RCC 7860 (cell line): ENCODE measurements at regions not wholly inside any gene's neighbourhood (a gene's known extent, or its start where the extent isn't known, plus 50 kb on each side); places are given as distances from the start of the nearest gene placed in this dataset.
A peak's percentile ranks its signal among the peaks of the same experiment; 100 is the strongest.

ENCODE experiments used
- DNase-seq: peaks from one replicate; pipeline ENCODE4 v3.0.0-alpha.2; 2015; ENCODE audit warnings: low spot score
- FAIRE-seq: peaks from 2 replicates; lab custom pipeline; 2012; peaks lifted over from hg19 to GRCh38; lab: Jason Lieb, UNC

- DNase-seq (no peak), FAIRE-seq (no peak)
Measured at GRCh38 chr11:25859776-25860175, 472.2 kb upstream of the ANO3 start.

GRCh38 chr11:25860677-25861450 lies 471.1 kb upstream of the ANO3 start:
- DNase-seq (no peak), FAIRE-seq (no peak)

GRCh38 chr11:25862159-25862558 lies 469.8 kb upstream of the ANO3 start:
- FAIRE-seq = no peak
- no peak for DNase-seq

- no peak for FAIRE-seq
- DNase-seq = no peak
Measured at GRCh38 chr11:25863986-25864385, 467.9 kb upstream of the ANO3 start.

DNA sequence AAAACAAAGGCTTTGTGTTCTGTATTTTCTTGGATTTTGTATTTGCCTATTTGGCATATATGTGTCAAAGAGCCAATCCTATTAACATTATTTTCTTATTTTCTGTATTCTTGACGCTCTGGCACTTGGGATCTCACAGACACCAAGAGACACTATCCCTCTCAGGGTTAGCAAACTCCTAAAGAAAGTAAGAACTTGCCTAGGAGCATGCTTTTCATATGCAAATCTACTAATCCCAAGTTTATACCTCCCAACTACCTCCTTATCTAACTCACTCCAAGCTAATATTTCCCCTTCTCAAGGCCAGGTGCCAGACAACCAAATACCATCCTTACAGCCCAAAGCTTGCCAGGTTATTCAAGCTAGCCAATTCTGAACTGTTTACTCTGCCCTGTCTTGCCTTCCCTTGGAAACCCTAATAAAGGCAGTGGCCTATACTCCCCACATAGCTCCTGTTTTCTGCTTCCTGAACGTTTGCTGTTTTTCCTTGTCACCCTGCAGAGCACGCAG lies 455.4 kb upstream of the ANO3 start:
- no peak for FAIRE-seq
- DNase-seq = no peak

DNA sequence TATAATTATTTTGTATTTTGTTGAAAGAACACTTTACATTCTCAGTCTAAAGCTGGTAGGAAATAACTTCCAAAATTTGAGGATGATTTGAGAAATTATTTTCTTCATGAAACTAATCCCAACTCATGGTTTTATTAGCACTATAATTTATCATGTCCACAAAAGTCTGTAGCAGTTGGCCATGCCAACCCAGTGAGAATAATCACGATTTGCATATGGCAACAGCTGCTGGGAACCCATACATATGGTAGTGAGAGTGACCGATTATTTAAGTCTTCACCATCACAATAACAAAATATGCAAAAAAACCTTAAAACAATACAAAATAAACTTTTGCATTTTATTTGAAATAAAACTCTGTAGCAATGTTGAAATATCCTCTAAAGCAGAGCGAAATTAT lies 445.9 kb upstream of the ANO3 start:
- FAIRE-seq (no peak), DNase-seq (no peak)

DNA sequence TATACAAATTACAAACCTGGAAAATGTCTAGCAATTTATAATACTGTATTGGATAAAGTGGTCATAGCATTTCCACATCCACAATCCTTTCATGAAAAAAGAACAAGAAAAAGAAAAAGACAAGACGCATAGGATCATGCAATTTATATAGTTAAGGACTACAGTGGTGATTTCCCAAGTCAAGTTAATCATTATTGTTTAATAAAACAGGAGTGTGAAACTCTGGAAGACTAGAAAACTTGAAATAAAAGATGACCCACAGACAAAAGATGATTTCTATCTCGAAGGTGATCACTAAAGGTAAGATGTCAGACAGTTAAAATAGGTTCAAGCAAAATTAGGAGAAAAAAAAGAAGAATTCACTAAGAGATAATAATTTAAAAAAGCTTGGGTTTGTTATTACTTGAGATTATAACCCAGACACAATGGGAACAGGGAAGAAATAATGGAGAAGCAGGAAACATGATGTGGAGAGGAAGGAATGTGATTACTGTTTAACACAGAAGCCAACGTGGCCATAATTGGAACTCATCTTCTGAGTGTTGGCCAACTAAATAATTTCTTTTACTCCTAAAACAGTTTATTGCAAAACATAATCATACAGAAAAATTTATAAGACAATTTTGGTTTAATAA lies 441.2 kb upstream of the ANO3 start:
- peak; percentile 4 for DNase-seq
- no peak for FAIRE-seq

DNA sequence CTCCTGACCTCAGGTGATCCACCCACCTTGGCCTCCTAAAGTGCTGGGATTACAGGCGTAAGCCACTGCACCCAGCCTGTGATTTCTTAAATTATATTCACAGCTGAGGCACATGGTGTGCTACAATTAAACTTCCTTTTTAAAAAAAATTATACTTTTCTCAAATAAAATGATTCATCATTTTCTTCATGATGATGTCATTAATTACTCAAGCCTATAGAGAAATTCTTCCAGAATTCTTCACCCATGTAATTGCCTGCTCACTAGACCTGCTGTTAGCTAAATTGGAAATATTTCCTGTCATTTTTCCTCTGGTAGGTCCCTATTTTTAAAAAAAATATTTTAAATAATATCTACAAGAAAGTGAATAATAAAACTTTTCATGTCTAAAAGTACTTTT lies 440.0 kb upstream of the ANO3 start:
- FAIRE-seq (no peak), DNase-seq (no peak)

GRCh38 chr11:25899617-25900160 lies 432.2 kb upstream of the ANO3 start:
- FAIRE-seq = no peak
- no peak for DNase-seq

- FAIRE-seq (no peak), DNase-seq (no peak)
Measured at GRCh38 chr11:25900814-25901213, 431.1 kb upstream of the ANO3 start.

DNA sequence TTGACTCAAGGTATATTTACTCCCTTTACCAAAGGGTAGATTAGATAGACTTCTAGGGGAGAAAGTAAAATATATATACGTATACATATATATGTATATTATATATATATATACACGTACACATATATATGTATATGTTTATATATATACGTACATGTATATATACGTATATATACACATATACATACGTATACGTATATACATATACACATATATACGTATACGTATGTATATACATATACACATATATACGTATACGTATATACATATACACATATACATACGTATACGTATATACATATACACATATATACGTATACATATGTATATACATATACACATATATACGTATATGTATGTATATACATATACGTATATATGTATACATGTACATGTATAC lies 430.5 kb upstream of the ANO3 start:
- FAIRE-seq (peak; percentile 71), DNase-seq (no peak)

- FAIRE-seq (no peak), DNase-seq (no peak)
Measured at GRCh38 chr11:25902476-25902875, 429.5 kb upstream of the ANO3 start.

DNA sequence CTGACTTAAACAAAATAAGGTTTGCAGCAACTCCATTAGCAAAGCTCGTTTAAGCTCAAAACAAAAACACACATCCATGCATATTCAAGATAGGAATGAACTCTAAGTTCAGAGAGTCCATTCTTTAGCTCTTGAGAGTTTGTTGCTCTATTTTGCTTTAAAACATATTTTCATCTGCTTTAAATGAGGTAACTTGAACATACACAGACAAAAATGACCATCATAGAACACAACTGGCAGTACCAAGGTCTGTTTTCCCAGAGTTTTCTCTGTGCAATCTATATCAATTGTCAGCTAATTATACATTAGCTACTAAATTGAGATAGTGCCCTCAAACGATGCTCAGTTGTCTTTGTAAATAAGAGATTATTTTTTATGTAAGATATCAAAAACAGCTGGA lies 423.2 kb upstream of the ANO3 start:
- DNase-seq = no peak
- no peak for FAIRE-seq

DNA sequence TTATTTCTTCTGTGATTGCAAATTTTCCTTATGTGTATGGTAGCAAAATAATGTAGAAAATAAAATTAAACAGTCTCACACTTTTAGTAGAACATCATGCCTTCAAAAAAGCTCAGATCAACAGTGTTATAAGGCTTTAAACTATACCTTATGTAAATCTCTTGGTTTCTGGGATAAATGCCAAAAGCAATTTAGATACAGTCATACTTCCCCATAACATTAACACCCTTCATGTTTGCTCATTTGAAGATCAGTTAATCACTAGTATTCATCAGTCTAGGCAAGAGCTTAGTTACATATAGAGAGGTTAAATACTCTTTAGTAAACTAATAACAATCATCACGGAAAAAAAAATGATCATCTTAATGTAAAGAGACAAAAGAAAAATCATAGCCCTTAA lies 421.8 kb upstream of the ANO3 start:
- DNase-seq (no peak), FAIRE-seq (no peak)

- FAIRE-seq (no peak), DNase-seq (no peak)
Measured at GRCh38 chr11:25920356-25920755, 411.6 kb upstream of the ANO3 start.

- DNase-seq (no peak), FAIRE-seq (no peak)
Measured at GRCh38 chr11:25924586-25924985, 407.3 kb upstream of the ANO3 start.

- FAIRE-seq = no peak
- no peak for DNase-seq
Measured at GRCh38 chr11:25925359-25925758, 406.6 kb upstream of the ANO3 start.

DNA sequence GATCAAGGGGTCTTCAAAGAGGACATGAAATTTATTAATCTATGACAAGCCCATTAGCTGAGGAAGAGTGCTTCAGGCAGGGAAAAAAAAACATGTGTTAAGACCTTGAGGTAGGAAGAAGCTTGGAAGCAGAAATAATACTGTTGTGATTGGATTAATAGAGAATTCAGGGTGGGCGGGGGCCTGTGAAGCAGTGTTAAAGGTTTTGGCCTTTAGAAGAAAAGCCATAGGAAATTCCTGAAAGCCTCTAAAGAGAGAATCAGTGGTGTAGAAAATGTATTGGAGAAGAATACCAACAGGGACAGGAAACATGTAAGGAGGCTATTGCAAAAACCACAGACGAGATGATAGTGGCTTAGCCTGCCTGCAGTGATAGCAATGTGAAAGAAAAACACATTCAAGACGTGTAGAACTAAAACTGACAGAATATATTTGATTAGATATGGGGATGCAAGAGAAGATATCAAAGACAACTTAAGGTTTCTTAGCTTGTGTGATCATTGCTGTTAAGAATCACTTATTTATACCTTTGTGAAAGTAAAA lies 404.4 kb upstream of the ANO3 start:
- DNase-seq = no peak
- no peak for FAIRE-seq

DNA sequence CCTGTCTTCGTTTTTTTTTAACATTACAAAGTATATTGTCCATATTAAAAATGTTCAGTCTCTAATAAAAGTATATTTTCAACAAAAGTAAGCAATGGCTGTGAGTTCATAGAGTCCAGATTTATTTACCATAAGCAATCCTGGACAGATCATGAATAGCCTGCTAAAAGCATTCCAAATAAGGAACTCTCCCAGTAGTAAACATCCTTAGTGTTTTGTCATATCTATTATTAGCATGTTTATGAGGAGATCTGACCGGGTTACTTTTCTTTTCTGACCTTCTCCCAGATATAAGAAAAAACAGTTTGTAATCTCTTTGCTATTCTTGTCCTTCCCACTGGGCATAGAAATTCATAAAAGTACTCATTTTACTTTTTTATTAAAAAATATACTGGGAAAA lies 403.9 kb upstream of the ANO3 start:
- FAIRE-seq (no peak), DNase-seq (no peak)

- FAIRE-seq (no peak), DNase-seq (no peak)
Measured at GRCh38 chr11:25938952-25939351, 393.0 kb upstream of the ANO3 start.

DNA sequence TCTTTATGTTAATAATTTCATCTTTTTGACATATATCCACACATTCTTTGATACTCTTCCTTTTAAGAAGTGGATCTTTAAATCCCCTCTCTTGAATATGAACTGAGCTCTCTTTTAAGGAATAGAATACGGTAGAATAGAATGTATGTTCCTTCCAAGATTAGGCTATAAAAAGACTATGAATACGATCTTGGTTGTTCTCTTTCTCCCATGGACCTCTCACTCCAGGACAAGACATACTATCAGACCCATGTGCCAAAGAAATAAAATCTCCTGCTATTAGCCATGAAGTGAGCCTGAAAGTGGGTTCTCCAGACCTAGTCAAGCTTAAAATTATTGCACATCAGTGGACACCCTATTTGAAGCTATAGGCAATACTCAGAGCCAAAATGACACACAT lies 392.2 kb upstream of the ANO3 start:
- DNase-seq (no peak), FAIRE-seq (no peak)

DNA sequence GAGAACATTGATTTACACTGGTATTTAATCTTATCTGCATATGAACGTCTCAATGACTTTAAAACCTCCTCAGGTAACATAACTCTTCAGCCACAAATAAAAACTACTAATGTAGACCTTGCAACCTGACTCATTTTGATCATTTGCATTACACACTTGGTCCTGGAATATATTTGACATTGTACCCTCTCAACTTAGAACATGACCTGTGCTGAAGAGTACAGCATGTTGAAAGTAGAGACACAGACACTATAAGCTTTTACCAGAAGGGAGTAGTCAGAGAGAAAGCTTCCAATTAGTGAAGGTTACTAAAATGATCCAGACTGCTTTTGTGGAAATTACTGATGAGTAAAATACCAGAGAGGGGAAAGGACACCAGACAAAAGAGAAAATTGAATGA lies 390.6 kb upstream of the ANO3 start:
- FAIRE-seq (no peak), DNase-seq (no peak)
